Left kidney (tissue), 1 donor: ENCODE measurements at regions not wholly inside any gene's neighbourhood (a gene's known extent, or its start where the extent isn't known, plus 50 kb on each side); places are given as distances from the start of the nearest gene placed in this dataset.

Experiments used
- DNase-seq: peaks from one replicate; pipeline ENCODE4 v3.0.0-alpha.2; 2013

GRCh38 chr1:56032096-56032676, 547.2 kb downstream of the PLPP3 start:
- no peak for DNase-seq

GRCh38 chr1:56031001-56031400, 548.4 kb downstream of the PLPP3 start:
- no peak for DNase-seq

GRCh38 chr1:56029319-56030003, 549.9 kb downstream of the PLPP3 start:
- DNase-seq: peak; percentile 7

GRCh38 chr1:56028911-56029310, 550.5 kb downstream of the PLPP3 start:
- no peak for DNase-seq

GRCh38 chr1:56028244-56028643, 551.1 kb downstream of the PLPP3 start:
- no peak for DNase-seq

- no peak for DNase-seq
Observed at GRCh38 chr1:56025942-56026341, 553.4 kb downstream of the PLPP3 start.

GRCh38 chr1:56024155-56024554, 555.2 kb downstream of the PLPP3 start:
- DNase-seq: no peak

- no peak for DNase-seq
Observed at GRCh38 chr1:56019922-56020321, 559.4 kb downstream of the PLPP3 start.

- no peak for DNase-seq
Observed at GRCh38 chr1:56019472-56019871, 559.9 kb downstream of the PLPP3 start.

GRCh38 chr1:56017336-56017735, 562.0 kb downstream of the PLPP3 start:
- no peak for DNase-seq

GRCh38 chr1:56003846-56004245, 575.5 kb downstream of the PLPP3 start:
- peak; percentile 12 for DNase-seq

GRCh38 chr1:56002231-56002630, 577.1 kb downstream of the PLPP3 start:
- no peak for DNase-seq

- no peak for DNase-seq
Observed at GRCh38 chr1:56000424-56000823, 578.9 kb downstream of the PLPP3 start.

- DNase-seq: no peak
Observed at GRCh38 chr1:55997536-55997935, 581.8 kb downstream of the PLPP3 start.

- DNase-seq: no peak
Observed at GRCh38 chr1:55993646-55994318, 585.6 kb downstream of the PLPP3 start.

- DNase-seq: no peak
Observed at GRCh38 chr1:55990007-55990406, 589.4 kb downstream of the PLPP3 start.

- DNase-seq: no peak
Observed at GRCh38 chr1:55988963-55989452, 590.4 kb downstream of the PLPP3 start.

- no peak for DNase-seq
Observed at GRCh38 chr1:55987491-55988249, 591.7 kb downstream of the PLPP3 start.

- no peak for DNase-seq
Observed at GRCh38 chr1:55986003-55986402, 593.4 kb downstream of the PLPP3 start.

- no peak for DNase-seq
Observed at GRCh38 chr1:55981010-55981650, 598.2 kb downstream of the PLPP3 start.

GRCh38 chr1:55980582-55980981, 598.8 kb downstream of the PLPP3 start:
- DNase-seq: no peak
